ENCODE measurements at regions not wholly inside any gene's neighbourhood (a gene's known extent, or its start where the extent isn't known, plus 50 kb on each side); places are given as distances from the start of the nearest gene placed in this dataset.

DNA sequence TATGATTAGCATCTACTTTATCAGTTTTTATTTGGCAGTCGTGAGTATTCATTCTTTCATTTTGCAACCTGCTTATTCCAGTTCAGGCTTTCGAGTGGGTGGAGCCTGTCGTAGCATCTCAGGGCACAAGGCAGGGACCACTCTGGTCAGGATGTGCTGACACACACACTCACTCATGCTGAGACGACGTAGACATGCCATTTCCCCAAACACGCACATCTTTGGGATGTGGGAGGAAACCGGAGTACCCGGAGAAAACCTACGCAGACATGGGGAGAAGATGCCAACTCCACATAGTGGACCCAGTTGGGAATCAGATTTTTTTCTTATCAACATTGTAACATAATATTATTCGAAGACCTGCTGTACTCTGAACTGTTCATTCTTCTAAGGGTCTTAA lies 756.5 kb upstream of the RBFOX1 start:
- intact Hi-C loops (cut with DNase I), result no loop called here
- DNase-seq (ENCODE audit: low spot score), result no peak

GRCh38 chr16:6574146-6574545 lies 758.5 kb upstream of the RBFOX1 start:
- no peak for DNase-seq (ENCODE audit: low spot score)
- intact Hi-C loops (cut with DNase I), result no loop called here

DNA sequence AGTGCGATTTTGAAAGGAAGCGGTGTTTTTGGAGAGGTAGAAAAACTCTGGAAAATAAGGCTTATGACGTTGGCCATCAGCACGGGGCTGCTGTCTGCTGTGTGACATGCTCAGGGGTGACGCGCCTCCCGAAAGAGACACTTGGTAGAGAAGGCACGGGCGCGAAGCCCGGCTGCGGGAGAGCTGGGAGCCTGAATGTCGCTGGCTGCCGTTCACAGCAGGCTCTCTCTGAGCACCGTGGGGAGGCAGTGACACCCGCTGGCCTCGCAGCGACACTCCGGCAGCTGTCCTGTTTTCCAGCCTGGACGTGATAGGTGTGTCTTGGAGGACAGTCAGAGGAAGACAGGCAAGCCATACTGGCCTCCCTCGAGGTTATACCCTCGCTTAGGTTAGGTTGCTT lies 759.1 kb upstream of the RBFOX1 start:
- intact Hi-C loops (cut with DNase I), result no loop called here
- DNase-seq (ENCODE audit: low spot score), result no peak

DNA sequence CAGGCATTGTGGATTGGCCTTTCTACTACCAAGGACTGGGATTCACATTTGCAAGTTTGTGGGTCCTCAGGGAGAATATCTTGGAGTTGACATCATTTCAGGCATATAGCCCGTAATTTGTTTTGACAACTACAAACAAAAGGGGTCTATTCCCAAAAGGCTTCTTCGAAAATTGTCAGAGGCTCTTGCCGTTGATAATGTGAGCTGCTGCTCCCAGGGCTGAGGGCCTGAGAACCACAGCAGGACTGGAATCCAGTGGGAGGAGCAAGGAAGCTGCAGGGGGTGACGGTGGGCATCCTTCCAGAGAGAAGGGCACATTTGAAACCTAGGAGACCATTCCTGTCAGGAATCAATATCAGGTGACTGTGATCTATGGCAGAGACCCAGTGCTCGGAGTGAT lies 761.6 kb upstream of the RBFOX1 start:
- DNase-seq (ENCODE audit: low spot score), result no peak
- intact Hi-C loops (cut with DNase I), result no loop called here

DNA sequence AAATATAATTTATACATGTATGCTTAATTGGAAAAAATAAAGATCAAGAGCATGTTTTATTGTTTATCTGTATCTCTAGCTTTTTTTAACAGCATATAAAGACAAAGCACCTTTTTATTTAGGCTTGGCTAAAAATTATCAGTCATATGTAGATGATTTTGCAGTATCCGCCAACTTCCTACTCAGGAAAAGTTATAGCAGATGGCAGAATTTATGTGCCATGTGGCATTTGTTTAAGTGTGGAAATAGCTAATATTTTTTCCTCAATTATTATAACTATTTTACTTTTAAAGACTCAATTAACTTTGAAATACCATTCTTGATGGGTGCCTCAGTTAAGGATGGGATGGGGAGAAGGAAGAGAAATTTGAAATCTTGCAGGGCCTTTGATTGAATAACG lies 762.1 kb upstream of the RBFOX1 start:
- DNase-seq (ENCODE audit: low spot score), result no peak
- intact Hi-C loops (cut with DNase I), result no loop called here

- DNase-seq (ENCODE audit: low spot score), result no peak
- intact Hi-C loops (cut with DNase I), result no loop called here
Measured at GRCh38 chr16:6562986-6563385, 769.7 kb upstream of the RBFOX1 start.

GRCh38 chr16:6560306-6561100 lies 772.1 kb upstream of the RBFOX1 start:
- intact Hi-C loops (cut with DNase I), result no loop called here

DNA sequence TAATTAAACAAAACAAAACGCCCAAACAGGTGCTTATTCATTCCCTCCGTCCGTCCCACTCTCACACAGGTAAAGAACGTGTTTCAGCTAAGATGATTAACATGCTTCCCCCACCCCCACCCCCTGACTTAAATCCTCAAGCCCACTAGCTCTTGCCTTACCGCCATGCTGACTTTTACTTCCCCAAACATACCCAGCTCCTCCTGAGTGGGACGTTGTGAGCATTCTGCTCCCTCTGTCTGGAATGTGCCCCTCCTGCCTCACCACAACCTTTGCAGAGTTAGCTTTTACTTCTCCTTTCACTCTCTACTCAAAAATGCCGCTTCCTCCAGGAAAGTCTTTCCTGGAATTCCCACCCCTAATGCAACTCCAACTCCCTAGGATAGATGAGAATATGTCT lies 774.0 kb upstream of the RBFOX1 start:
- DNase-seq (ENCODE audit: low spot score), result no peak
- intact Hi-C loops (cut with DNase I), result no loop called here

More at GRCh38 chr16:6560306-6561100, 772.1 kb upstream of the RBFOX1 start:
- no peak for DNase-seq (ENCODE audit: low spot score)

DNA sequence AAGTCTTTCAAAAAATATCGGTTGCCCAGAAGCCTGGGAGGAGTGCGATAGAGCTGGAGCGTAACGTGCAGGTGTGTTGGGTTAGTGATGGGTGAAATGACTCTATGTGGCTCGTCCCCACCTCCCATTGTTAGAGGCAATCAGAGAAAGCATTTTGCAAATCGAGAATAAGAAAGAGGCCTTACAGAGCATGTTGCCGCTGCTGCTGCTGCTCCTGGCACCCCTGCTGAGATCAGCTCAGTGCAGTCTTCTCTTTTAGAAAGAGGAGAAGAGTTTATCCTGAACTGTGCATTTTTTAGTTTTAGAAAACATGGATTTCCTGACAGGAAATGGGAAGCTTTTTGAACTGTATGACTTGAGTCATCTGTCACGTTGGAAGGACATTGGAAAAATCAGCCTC lies 774.5 kb upstream of the RBFOX1 start:
- intact Hi-C loops (cut with DNase I), result no loop called here

GRCh38 chr16:6557353-6558023 lies 775.2 kb upstream of the RBFOX1 start:
- intact Hi-C loops (cut with DNase I), result no loop called here
- DNase-seq (ENCODE audit: low spot score), result no peak

More for the DNA sequence above, 774.5 kb upstream of the RBFOX1 start:
- DNase-seq (ENCODE audit: low spot score), result no peak

DNA sequence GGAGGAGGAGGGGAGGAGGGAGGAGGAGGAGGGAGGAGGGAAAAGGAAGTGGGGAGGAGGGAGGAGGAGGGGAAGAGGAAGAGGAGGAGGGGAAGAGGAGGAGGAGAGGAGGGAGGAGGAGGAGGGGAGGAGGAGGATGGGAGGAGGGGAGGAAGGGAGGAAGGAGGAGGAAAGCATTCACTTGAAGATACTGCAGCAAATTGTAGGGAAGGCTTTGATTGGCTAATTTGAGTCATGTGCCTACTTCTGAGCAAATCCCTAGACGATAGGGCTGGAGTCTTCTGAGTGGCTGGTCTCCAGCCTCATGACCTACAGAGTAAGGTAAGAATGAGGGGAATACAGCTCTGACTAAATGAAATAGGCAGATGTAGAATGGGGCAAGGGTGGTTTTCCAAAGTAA lies 783.2 kb upstream of the RBFOX1 start:
- DNase-seq (ENCODE audit: low spot score), result no peak
- intact Hi-C loops (cut with DNase I), result no loop called here

- DNase-seq (ENCODE audit: low spot score), result no peak
- intact Hi-C loops (cut with DNase I), result no loop called here
Measured at GRCh38 chr16:6548507-6548906, 784.1 kb upstream of the RBFOX1 start.

- intact Hi-C loops (cut with DNase I), result no loop called here
- DNase-seq (ENCODE audit: low spot score), result no peak
Measured at GRCh38 chr16:6547131-6547530, 785.5 kb upstream of the RBFOX1 start.

GRCh38 chr16:6545329-6545728 lies 787.3 kb upstream of the RBFOX1 start:
- intact Hi-C loops (cut with DNase I), result no loop called here
- DNase-seq (ENCODE audit: low spot score), result no peak

GRCh38 chr16:6541267-6541666 lies 791.4 kb upstream of the RBFOX1 start:
- no peak for DNase-seq (ENCODE audit: low spot score)
- intact Hi-C loops (cut with DNase I), result no loop called here

DNA sequence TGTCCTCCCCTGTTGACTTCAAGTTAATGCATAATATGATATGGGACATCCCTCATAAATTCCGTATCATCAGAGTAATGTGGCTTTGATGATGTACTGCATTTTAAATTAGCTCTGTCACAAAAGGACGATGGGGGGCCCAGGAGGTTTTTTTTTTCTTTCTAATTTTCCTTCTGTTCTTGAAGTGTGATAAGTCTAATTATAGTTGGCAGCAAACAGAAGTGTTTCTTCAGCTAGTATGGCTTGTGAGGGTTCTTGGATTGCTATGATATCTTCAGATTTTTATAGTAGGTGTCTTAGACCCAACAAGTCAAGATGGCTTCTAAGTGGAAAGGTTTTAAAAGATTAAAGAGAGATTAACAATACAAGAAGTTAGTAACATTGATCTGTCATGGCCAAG lies 796.2 kb upstream of the RBFOX1 start:
- DNase-seq (ENCODE audit: low spot score), result no peak
- intact Hi-C loops (cut with DNase I), result no loop called here

GRCh38 chr16:6531067-6531466 lies 801.6 kb upstream of the RBFOX1 start:
- no peak for DNase-seq (ENCODE audit: low spot score)

DNA sequence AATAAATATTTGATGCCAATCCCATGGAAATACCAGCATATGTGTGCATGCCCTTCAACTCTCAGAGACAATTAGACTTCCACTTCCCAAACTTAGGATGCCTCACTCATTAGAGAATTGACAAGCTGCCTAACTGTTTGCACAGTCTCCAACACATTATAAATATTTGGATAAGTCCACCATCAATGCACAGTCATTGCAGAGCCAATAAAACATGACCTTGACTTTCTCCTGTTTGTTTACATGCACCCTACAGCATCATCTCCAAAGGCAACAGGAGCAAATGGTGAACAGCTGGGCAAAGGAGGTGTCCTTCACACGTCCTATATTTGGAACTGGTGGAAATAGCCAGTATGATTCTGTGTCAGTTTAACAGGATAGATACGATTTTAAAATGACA lies 804.4 kb upstream of the RBFOX1 start:
- intact Hi-C loops (cut with DNase I), result no loop called here
- no peak for DNase-seq (ENCODE audit: low spot score)

More at GRCh38 chr16:6531067-6531466, 801.6 kb upstream of the RBFOX1 start:
- intact Hi-C loops (cut with DNase I), result no loop called here

DNA sequence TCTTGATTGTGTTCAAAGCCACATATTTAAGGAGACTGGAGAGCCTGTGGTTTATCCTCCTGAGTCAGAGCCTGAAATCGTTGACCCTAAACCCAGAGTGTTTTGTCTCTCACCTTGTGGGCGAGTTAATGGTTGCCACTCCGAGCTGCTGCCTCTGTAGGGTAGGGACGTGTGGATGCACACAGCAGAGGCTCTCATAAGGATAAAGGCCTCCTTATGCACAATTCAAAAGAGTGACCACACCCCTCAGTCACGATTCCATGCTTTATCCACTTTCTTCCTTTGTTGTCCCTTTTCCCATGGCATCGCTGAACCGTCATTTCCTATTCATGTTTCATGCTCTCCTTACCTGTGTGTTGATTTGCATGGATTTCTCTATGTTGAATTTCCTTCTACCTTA lies 805.0 kb upstream of the RBFOX1 start:
- no peak for DNase-seq (ENCODE audit: low spot score)
- intact Hi-C loops (cut with DNase I), result no loop called here

- DNase-seq (ENCODE audit: low spot score), result no peak
- intact Hi-C loops (cut with DNase I), result no loop called here
Measured at GRCh38 chr16:6524501-6524900, 808.1 kb upstream of the RBFOX1 start.

Data from posterior vena cava (tissue), 2 donors.